ENCODE measurements at regions not wholly inside any gene's neighbourhood (a gene's known extent, or its start where the extent isn't known, plus 50 kb on each side); places are given as distances from the start of the nearest gene placed in this dataset.
"Not testable (repeated sequence)": the region's sequence is repeated elsewhere in the genome, so short reads cannot be mapped to it uniquely, and the experiment has no call there.

- H3K27ac ChIP-seq: no peak overlapping the region
- no peak overlapping the region for H3K4me3 ChIP-seq
- intact Hi-C loops (cut with DNase I; ENCODE audit: low total_unique reads): no loop called here
- no peaks in the 10 kb centered on the region for H3K36me3 ChIP-seq
- no peaks in the 10 kb centered on the region for H3K9me3 ChIP-seq
- H3K27me3 ChIP-seq: no peaks in the 10 kb centered on the region
- TF ChIP-seq, protein P1, sequence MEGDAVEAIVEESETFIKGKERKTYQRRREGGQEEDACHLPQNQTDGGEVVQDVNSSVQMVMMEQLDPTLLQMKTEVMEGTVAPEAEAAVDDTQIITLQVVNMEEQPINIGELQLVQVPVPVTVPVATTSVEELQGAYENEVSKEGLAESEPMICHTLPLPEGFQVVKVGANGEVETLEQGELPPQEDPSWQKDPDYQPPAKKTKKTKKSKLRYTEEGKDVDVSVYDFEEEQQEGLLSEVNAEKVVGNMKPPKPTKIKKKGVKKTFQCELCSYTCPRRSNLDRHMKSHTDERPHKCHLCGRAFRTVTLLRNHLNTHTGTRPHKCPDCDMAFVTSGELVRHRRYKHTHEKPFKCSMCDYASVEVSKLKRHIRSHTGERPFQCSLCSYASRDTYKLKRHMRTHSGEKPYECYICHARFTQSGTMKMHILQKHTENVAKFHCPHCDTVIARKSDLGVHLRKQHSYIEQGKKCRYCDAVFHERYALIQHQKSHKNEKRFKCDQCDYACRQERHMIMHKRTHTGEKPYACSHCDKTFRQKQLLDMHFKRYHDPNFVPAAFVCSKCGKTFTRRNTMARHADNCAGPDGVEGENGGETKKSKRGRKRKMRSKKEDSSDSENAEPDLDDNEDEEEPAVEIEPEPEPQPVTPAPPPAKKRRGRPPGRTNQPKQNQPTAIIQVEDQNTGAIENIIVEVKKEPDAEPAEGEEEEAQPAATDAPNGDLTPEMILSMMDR (IDR thresholded peaks at IDR 0.05): no peak
- no peaks in the 10 kb centered on the region for H3K4me1 ChIP-seq
- no peak for DNase-seq
These were observed 1137.5 kb upstream of the INTU start for GRCh38 chr4:126495163-126495752.

- Histone ChIP-seq H3K9me3 (no peaks in the 10 kb centered on the region), H3K4me1 (no peaks in the 10 kb centered on the region), H3K4me3 (no peak overlapping the region), H3K36me3 (no peaks in the 10 kb centered on the region), H3K27me3 (no peaks in the 10 kb centered on the region), H3K27ac (no peak overlapping the region)
- TF ChIP-seq, protein P1 (IDR thresholded peaks at IDR 0.05): no peak
- DNase-seq: no peak
- intact Hi-C loops (cut with DNase I; ENCODE audit: low total_unique reads): no loop called here
These were observed 1119.8 kb upstream of the INTU start for GRCh38 chr4:126512979-126513378.

DNA sequence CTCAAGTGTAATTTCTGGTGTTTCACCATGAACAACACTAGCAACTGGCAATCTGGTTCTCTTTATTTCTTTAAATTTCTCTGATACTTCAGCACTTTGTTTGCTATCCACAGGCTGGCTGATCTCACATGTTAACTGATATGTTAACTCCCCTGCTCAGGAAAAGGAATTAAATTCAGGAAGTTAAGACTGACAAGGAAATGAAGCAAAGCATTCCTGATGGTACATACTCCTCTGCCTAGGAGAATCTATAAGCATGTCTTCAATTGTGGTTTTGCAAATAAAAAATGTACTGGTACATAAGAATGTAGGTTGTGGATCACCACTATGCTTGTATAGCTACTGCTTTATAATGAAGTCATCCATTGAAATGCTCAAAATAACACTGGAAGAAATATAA is 1119.2 kb upstream of the INTU start:
- H3K9me3 ChIP-seq: no peaks in the 10 kb centered on the region
- TF ChIP-seq, protein P1 (IDR thresholded peaks at IDR 0.05): no peak
- no peak overlapping the region for H3K4me3 ChIP-seq
- intact Hi-C loops (cut with DNase I; ENCODE audit: low total_unique reads): no loop called here
- no peaks in the 10 kb centered on the region for H3K4me1 ChIP-seq
- no peak for DNase-seq
- H3K27ac ChIP-seq: no peak overlapping the region
- H3K27me3 ChIP-seq: no peaks in the 10 kb centered on the region
- H3K36me3 ChIP-seq: no peaks in the 10 kb centered on the region

GRCh38 chr4:126520731-126521130 is 1112.0 kb upstream of the INTU start:
- intact Hi-C loops (cut with DNase I; ENCODE audit: low total_unique reads): no loop called here
- Histone ChIP-seq H3K27me3 (no peaks in the 10 kb centered on the region), H3K27ac (no peak overlapping the region), H3K4me1 (no peaks in the 10 kb centered on the region), H3K9me3 (peaks cover 0 to 5% (median 1%) of the 10 kb centered on the region in 3 donors), H3K4me3 (no peak overlapping the region), H3K36me3 (no peaks in the 10 kb centered on the region)
- DNase-seq: no peak
- TF ChIP-seq, protein P1 (IDR thresholded peaks at IDR 0.05): no peak

- intact Hi-C loops (cut with DNase I; ENCODE audit: low total_unique reads); H3K4me3 ChIP-seq: not testable (repeated sequence)
These were observed 1107.4 kb upstream of the INTU start for GRCh38 chr4:126525400-126525799.

DNA sequence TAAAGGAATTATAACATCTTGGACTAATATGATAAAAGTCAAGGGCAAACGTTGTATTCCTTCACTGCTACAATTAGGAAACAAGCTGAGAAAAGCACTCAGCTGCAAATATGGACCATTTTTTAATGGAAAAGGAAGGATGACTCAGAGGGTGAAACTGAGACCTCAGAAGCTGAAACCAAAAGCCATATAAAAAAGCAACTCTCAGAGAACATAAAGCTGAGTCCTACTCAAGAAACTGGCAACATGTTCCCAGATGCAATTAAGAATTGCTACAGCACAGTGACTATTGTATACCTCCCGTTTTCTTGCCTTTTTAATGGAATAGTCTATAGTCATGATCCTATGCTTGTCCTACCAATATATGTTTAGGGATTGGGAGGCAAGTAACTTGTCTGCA is 1106.4 kb upstream of the INTU start:
- no peaks in the 10 kb centered on the region for H3K27me3 ChIP-seq
- no peak overlapping the region for H3K27ac ChIP-seq
- H3K9me3 ChIP-seq: peaks cover 0 to 15% (median 4%) of the 10 kb centered on the region in 3 donors
- peaks cover 0 to 9% (median 0%) of the 10 kb centered on the region in 4 donors for H3K4me1 ChIP-seq
- TF ChIP-seq, protein P1 (IDR thresholded peaks at IDR 0.05): no peak
- no peak for DNase-seq
- no peaks in the 10 kb centered on the region for H3K36me3 ChIP-seq
- intact Hi-C loops (cut with DNase I; ENCODE audit: low total_unique reads): no loop called here
- H3K4me3 ChIP-seq: no peak overlapping the region

More at GRCh38 chr4:126525400-126525799, 1107.4 kb upstream of the INTU start:
- H3K9me3 ChIP-seq: peaks cover 0 to 15% (median 4%) of the 10 kb centered on the region in 3 donors
- H3K36me3 ChIP-seq, H3K27ac ChIP-seq, DNase-seq, H3K27me3 ChIP-seq, H3K4me1 ChIP-seq: not testable (repeated sequence)
